GM21381 (cell line): ENCODE measurements at regions not wholly inside any gene's neighbourhood (a gene's known extent, or its start where the extent isn't known, plus 50 kb on each side); places are given as distances from the start of the nearest gene placed in this dataset.
"Not testable (repeated sequence)": the region's sequence is repeated elsewhere in the genome, so short reads cannot be mapped to it uniquely, and the experiment has no call there.

ENCODE experiments used
- ATAC-seq: cut with Tn5 transposase; IDR thresholded peaks from one replicate; pipeline ENCODE4 v1.9.1; 2021; ENCODE audit warnings: mild to moderate bottlenecking, moderate library complexity; ENCODE audit not compliant: unreplicated experiment

DNA sequence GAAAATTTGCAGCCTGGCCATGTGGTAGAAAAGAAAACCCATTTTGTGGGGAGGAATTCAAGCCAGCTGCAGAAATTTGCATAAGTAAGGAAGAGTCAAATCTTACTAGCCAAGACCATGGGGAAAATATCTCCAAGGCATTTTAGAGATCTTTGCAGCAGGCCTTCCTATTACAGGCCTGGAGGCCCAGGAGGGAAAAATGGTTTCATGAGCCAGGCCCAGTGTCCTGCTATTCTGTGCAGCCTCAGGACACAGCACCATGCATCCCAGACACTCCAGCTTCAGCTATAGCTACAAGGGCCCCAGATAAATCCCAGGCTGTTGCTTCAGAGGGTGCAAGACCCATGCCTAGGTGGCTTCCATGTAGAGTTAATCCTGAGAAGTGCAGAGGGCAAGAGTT, 1590.1 kb upstream of the PRR20A start:
- no peak for ATAC-seq

DNA sequence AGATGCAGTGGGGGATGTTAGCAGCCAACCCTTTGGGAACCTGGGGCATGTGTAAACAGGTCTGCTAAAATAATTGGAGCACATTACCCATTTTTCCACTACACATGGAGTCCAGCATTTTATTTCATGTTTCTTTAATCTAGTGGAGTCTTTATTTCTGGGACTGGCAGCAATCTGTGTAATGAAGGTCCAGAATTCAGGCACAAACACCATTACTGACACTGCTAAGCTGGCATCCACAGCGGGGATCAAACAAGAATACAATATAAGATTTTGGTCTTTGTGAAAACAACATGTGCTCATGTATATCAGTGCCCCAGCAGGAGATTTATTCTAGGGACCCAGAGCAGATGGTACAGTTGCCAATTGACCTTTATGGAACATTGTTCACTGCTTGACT, 1587.0 kb upstream of the PRR20A start:
- no peak for ATAC-seq

DNA sequence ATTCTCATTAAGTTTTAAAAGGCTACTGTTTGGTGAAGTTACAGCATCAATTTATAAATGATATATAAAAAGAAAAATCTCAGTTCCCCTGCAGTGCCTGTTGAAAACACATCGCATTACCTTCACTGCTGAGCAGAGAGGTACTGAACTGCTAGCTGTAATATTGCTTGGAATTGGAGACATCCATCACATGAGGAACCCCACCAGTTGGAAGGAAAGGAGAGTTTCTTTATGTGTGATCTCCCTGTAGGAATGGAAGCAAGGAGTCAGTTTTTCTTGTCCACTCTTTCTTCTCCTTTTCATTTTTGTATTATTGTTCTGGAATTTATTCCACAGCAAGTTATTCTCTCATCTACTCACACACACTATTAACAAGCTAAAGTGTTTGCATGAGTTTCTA, 1586.0 kb upstream of the PRR20A start:
- ATAC-seq: no peak

DNA sequence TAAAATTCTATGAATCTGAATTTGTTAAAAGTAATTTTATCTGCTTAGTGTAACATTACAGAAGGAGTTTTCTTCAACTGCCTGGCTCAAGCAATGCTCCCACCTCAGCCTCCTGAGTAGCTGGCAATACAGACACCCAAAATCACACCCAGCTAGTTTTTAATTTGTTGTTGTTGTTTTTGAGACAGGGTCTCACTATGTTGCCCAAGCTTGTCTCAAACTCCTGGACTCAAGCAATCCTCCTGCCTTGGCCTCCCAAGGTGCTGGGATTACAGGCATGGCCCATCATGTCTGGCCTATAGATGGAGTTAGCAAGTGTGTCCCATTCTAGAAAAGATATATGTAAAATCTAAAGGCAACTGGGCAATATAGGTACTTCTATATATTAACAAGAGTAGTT, 1580.4 kb upstream of the PRR20A start:
- no peak for ATAC-seq

DNA sequence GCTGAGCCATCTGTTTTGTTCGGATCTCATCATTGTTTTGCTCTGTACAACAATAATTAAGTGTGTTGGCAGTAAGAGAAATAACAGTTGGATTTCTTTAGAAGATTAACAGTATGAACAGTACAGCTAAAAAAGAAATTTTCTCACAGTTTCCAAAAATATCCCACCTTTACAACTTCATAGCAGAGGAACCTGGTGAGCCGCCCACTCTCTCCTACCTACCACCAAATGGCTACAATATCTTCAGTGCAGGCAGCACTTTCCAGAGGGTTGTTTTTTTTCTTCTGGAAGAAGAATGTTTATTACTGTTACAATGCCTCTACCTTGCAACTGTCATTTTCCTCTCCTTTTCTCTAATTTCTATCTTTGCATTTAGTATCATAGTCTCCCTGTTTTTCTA, 1577.5 kb upstream of the PRR20A start:
- ATAC-seq: no peak

DNA sequence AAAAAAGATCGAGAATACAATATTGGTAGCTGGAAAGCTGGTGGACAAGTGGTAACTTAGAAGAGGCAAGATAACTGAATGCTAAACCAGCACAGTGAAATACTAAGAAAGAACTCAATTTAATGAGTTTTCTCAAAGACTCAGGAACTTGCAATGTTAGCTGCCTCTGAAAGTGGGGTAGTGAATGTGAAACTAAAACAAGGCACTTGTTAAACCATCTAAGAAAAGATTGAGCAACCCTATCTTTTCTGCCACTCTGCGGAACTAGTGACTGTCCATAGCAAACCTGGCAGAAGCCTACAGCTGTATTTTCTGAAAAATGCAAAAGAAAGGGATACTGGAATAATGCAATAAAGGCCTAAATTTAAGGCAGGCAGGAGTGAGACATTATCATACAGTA, 1574.4 kb upstream of the PRR20A start:
- no peak for ATAC-seq

DNA sequence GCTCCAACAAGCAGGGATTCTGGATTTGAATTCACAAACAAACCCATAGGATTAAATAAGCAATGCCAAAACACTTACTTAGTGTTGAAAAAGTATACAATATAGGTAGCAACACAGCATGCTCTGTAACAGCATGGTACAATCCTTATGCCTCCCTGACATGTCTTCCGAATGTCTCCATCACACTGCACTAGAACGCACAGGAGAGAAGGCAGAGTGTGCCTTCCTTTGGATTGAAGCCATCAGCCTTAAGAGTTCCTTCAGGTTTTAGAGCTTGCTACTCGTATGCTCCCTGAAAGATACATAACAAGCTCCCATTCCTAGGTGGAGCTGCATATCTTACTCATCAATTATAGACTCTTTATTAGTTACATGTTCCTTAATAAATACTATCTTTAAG, 1573.9 kb upstream of the PRR20A start:
- ATAC-seq: no peak

DNA sequence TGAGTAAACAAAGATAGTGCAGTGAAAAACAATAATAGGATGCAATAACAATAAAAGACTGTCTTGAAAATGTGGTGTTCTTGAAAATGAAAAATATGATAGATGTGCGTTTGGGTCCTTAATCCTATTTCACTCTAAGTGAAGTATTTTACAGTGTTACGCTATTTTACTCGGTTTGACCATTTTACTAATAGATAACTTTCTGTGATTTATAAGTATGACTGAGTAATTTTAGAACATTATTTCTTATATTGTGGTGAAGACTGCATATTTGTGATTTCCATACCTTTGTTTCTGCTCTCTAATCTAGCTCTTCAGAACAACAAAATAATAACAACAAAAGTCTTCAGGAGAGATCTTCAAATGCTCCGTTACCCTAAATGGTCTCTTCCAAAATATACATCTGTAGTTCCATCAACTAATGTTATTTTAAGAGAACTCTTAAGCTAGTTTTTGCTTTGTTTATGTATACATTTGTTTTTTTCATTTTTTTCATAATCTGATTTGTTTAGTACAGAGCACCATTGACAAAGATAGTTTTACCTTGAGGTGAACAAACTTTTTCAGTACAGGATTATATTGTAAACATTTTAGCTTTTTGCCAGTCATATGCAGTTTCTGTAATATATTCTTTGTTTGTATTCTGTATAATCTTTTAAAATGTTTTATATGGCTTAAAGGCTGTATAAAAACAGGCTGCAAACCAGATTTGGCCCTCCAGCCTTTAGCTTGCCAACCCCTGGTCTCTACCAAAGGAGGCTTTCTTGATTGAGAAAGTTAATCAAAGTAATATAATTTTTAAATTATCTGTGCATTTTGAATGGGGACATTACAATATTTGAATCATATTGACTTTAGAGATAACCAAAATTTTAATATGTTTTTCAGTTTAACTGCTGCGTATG, 1572.7 kb upstream of the PRR20A start:
- ATAC-seq: no peak

DNA sequence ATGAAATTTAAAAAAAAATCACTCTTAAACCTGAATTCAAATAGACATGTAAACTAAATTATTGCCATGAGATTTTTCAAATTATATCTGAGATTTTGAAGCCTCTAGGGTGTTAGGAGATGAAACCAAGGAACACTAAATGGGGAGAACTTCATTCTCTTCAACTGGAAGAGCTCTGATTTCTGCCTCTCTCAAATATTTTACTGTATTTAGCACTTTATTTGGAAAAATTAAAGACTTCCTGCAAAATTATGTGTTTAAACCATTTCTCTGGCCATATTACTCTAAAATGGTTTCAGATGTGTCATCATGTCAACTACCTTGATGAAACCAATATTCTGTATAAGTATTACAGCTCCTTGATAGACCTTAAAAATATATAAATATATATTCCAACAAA, 1571.6 kb upstream of the PRR20A start:
- ATAC-seq: no peak

DNA sequence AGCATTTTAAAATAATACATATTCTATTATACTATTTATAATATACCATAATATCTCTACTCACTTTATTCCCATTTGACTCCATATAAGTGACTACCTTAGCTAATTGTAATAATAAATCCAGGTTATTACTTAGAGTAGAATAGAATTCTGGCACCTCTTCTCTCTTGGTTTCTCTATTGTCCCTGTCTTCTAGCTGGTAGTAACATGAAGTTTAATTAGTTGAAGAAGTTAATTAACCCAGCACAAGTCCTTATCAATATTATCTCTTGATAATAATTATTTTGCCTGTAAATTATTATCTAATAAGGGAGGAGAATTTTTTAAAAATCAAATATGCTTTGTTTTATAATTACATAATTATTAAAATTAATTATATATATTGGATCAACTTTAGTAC, 1571.2 kb upstream of the PRR20A start:
- ATAC-seq: no peak

DNA sequence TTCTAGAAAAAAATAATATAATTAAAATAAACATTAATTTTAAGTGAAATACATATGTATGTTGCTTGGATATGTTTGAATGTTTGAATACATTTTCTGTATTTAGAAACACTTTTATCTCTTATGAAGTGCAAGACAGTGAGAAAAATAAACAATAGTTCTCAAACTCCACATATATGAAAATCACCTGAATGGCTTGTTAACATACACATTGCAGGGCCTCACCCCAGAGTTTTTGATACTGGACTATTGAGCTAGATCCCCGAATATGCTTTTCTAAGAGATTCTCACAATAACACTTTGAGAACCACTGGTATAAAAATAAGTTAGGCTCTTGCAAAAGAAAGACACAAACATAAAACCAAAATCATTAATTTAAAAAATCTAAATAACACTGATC, 1570.3 kb upstream of the PRR20A start:
- no peak for ATAC-seq

DNA sequence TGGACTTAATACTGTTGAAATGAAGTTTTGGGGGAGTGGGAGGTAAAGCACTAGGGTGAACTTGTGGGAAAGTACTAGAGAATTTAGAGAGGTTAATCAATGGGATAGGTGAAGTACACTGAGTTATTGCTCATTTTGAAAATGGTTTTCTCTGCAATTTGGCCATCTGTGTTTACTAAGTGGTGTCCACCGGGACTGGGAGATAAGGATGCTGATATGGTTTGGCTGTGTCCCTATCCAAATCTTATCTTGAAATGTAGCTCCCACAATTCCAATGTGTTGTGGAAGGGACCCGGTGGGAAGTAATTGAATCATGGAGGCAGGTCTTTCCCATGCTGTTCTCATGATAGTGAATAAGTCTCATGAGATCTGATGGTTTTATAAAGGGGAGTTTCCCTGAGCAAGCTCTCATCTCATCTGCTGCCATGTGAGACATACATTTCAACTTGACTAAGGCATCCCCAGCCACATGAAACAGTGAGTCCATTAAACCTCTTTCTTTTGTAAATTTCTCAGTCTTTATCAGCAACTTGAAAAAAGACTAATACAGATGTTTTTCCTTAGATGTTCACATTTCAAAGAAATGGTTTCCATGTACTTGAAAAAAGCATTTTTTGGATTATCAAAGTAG, 1569.4 kb upstream of the PRR20A start:
- no peak for ATAC-seq

DNA sequence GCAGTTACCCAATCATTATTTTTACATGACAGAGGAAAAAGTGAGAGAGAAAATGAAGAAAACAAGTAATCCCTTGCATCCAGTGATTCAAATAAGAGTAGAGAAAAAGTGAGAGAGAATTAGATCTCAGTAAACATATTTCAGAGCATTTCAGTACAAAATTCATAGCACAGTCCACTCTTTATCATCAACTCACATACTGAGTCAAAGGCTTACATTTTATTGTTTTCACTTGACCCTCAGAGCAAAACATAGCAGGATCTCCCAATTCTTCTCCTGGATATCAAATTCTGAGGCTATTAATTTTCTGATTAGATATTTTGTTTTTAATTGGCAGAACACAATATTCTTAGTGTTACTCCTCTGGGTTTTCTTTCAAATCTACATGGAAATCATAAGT, 1568.3 kb upstream of the PRR20A start:
- ATAC-seq: no peak

DNA sequence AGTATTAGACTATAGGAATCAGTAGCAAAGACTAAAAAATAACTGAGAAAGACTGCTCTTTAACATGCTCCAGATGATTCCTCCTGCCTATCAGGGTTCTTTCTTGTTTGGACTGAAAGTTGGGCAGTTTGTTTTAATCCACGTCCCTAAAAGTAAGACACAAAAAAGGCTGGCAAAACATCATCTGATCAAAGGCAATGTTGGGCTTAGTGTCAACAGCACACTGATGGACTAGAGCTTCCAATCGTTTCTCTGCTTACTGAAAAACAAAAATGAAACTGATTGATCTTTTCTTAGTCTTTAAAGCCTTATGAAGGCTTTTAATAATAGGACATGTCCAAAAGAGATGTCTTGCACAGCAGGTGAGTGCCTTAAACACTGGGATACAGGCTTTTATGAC, 1567.9 kb upstream of the PRR20A start:
- ATAC-seq: no peak

DNA sequence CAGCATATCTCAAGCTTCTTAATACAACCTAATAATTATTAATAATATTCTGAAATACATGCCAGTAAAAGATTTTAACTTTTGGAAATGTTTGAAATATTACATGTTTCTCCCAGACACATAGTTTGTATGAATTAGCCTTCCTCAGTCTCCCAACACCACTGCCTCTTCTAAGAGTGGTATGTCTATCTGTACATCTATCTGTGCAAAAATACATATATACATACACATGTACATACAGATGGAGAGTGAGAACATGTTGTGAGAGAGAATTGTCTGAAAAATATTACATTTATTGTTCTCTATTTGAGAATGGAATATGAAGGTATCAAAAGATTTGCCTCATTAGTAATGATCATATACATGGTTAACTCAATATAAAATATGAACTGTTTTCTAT, 1567.2 kb upstream of the PRR20A start:
- ATAC-seq: no peak

DNA sequence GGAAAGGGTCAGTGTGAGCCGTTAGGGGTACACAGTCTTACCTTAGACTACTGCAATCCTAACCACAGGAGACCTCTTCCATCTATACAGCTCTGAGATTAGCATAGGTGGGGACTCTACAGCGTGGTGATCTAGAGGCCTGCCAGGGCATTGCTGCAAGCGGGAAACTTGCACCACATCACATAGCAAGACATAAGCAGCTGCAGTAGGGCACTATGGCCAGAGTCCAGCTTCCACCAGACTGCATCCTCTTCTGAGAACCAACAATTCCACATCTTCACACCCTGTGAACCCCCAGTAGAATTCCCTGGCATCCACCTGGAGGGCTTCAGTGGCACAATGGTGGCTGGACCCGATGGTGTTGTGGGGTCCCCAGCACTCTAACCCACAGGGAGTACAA, 1564.3 kb upstream of the PRR20A start:
- no peak for ATAC-seq

DNA sequence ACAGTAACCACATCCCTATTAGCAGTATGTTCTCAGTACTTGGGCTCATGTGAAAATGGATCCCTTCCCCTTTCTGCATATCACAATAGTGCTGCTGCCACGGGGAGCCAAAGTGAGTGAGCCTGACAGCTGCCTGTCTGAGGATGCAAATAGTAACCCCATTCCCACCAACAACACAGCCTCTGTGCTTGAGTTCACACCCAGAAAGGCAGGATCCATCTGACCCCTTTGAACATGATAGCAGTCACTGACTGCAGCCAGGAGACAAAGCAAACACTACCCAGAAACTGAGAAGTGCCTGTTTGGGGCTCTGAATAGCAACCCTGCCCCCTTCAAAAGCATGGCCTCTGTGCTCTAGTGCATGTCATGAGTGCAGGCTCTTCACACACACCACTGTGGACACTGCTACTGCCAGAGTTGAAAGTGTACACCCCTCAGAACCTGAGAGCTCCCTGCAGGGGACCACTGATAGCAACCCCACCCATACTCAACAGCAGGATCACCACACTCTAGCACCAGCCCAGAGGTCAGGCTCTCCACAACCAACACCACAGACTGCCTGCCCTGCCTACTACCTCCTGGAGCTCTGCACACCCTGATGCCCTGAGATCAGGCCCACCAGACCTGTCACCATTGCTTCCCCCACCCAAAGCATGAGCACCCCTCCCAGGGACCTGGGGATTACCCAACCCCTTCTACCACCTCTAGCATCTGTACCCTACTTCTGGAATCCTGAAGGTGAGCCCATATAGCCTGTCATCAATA, 1563.5 kb upstream of the PRR20A start:
- no peak for ATAC-seq

DNA sequence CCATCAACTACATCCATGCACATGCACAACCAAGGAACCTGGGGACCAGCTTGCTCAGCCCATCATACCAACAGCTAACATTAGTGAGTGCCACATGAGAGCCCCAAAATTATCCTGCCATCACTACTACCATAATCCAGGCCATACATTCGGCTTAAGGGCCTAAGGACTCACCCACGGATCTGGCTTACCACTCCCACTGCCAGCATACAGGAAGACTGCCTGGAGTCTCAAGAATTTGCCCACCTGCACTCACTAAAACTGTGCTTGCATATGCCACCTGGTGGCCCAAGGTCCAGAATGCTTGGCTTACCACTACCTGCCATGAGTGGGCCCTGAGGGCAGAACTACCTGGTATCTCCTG, 1562.9 kb upstream of the PRR20A start:
- ATAC-seq: no peak

DNA sequence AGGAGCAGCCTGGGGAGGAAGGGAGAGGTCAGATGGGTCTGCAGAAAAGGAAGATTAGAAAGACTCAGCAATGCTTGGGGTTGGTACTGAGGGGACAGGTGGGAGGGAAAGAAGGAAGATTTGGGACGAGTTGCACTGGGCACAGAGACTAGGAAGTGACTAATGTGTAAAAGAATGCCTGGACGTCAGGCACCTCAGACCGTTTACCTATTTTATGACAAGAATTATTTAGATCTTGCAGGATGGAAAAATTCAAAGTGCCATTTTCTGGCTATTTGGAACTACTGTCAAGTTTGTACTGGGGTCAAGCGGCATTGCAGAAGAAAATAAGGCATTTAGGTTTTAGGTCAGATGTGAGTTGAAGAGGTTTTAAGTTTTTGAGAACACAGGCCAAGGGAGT, 1558.4 kb upstream of the PRR20A start:
- ATAC-seq: not testable (repeated sequence)

DNA sequence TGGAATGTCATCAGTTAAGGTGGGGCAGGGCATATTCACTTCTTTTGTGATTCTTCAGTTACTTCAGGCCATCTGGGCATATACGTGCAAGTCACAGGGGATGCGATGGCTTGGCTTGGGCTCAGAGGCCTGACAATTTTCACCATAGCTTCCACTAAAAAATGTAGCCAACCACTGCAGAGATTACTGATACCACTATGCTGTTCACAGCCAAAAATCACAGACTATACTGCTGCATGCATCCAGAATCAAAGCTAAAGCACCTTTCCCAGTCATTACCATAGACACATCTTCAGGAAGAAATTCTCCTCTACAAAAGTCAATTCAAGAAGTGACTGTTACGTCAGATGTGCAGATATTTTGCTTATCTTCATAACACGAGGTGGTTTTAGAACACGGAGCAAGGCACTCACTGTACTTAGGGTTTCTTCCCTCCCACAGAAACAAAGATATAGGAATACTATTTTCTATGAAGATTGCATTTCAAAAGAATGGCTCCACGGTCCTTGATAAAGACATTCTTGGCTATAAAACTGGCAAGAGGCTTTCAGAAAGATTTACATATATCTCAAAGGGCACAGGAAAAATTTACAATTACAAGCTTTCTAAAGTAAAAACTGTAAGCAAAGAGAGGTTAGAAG, 1556.6 kb upstream of the PRR20A start:
- ATAC-seq: no peak

DNA sequence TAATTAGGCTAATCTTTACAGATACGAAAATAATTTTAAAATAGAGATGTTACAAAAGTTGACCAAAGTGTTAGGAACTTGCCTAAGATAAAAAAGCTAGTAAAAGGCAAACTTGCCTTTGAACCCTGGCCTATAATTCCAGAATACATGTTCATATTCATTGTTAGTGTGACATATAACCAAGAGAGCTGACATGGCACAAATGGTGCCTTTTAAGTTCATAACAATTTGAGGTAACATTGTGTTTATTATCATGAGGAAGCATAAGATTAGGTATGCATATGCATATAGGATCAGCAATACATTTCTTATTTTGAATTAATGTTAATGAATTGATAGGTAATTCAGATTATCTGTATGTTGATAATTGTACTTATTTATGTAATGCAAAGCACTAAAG, 1537.9 kb upstream of the PRR20A start:
- no peak for ATAC-seq
